K562 (cell line): ENCODE measurements at regions not wholly inside any gene's neighbourhood (a gene's known extent, or its start where the extent isn't known, plus 50 kb on each side); places are given as distances from the start of the nearest gene placed in this dataset.
A peak's percentile ranks its signal among the peaks of the same experiment; 100 is the strongest.

Source experiments
- ATF2 ChIP-seq: sonication (generic); formaldehyde crosslinking; IDR thresholded peaks from 2 replicates; pipeline ENCODE4 v1.8.1; 2022; ENCODE audit warnings: missing genetic modification reagents
- BCLAF1 ChIP-seq, 2 experiments: fragments of 450-650 bp in 1 of 2; IDR thresholded peaks; 2 replicates each; pipeline ENCODE4 v1.6.1; 2011 to 2017; ENCODE audit warnings: low read depth in 2 of 2, antibody characterized with exemption in 1 of 2, borderline replicate concordance in 1 of 2, low read length in 1 of 2, mild to moderate bottlenecking in 1 of 2, mixed read lengths in 1 of 2; ENCODE audit not compliant: control insufficient read depth in 1 of 2
- CTBP1 ChIP-seq: fragments of 450-650 bp; IDR thresholded peaks from 2 replicates; pipeline ENCODE4 v1.6.1; 2016; ENCODE audit warnings: borderline replicate concordance
- E2F8 ChIP-seq: fragments of 450-650 bp; IDR thresholded peaks from 2 replicates; pipeline ENCODE4 v1.7.1; 2018; ENCODE audit warnings: mild to moderate bottlenecking, low read depth; ENCODE audit not compliant: partially characterized antibody
- EP400 ChIP-seq: fragments of 450-650 bp; IDR thresholded peaks from 2 replicates; pipeline ENCODE4 v1.6.1; 2017; ENCODE audit warnings: antibody characterized with exemption, mild to moderate bottlenecking, moderate library complexity
- KLF1 ChIP-seq: fragments of 450-650 bp; IDR thresholded peaks from 2 replicates; pipeline ENCODE4 v1.6.1; 2016; ENCODE audit warnings: missing genetic modification characterization, missing compliant biosample characterization
- NR0B1 ChIP-seq: fragments of 450-650 bp; IDR thresholded peaks from one replicate; pipeline ENCODE4 v1.6.1; 2018; ENCODE audit warnings: mild to moderate bottlenecking, moderate library complexity; ENCODE audit not compliant: partially characterized antibody
- NR2F6 ChIP-seq: fragments of 450-650 bp; formaldehyde crosslinking; IDR thresholded peaks from 2 replicates; pipeline ENCODE4 v1.4.0; 2020; ENCODE audit warnings: mild to moderate bottlenecking
- POLR2H ChIP-seq: IDR thresholded peaks from 2 replicates; pipeline ENCODE4 v1.6.1; 2016; ENCODE audit warnings: missing genetic modification characterization, low read depth, mild to moderate bottlenecking, control low read depth, missing compliant biosample characterization, moderate library complexity
- ZNF175 ChIP-seq: fragments of 200-800 bp; sonication (Bioruptor generic); IDR thresholded peaks from 2 replicates; pipeline ENCODE4 v1.6.1; 2016; ENCODE audit warnings: low read depth, mild to moderate bottlenecking, missing genetic modification characterization, missing compliant biosample characterization
- ZNF592 ChIP-seq: fragments of 450-650 bp; IDR thresholded peaks from 2 replicates; pipeline ENCODE4 v1.6.1; 2017; ENCODE audit warnings: antibody characterized with exemption, mild to moderate bottlenecking

GRCh38 chr6:27146706-27147505 is 100.6 kb upstream of the PRSS16 start (continued):
- TF ChIP-seq NR0B1: no peak
- TF ChIP-seq E2F8: peak; percentile 90
- TF ChIP-seq ZNF175 (CRISPR knock-in tag): peak; percentile 72
- peak; percentile 83 for TF ChIP-seq NR2F6 (CRISPR knock-in tag)
- TF ChIP-seq EP400: peak; percentile 77
- TF ChIP-seq ATF2 (CRISPR knock-in tag): peak; percentile 67; the same call in 1 of the 2 replicates
- TF ChIP-seq CTBP1: peak; percentile 84
- TF ChIP-seq POLR2H (tag): peak; percentile 99
- peak; percentile 76; the same call in 1 of the 2 replicates for TF ChIP-seq ZNF592
- TF ChIP-seq KLF1 (tag): no peak
- TF ChIP-seq BCLAF1 (IDR thresholded peaks at IDR 0.05; ENCODE audit: borderline replicate concordance in 1 of 2, control insufficient read depth in 1 of 2, low read depth in 2 of 2, low read length in 1 of 2): peak; percentile 74 to 95; a peak in 3 of 4 replicates
